CD14-positive monocyte (primary cell): ENCODE measurements at regions not wholly inside any gene's neighbourhood (a gene's known extent, or its start where the extent isn't known, plus 50 kb on each side); places are given as distances from the start of the nearest gene placed in this dataset.

Experiments used
- DNase-seq, 3 donors: peaks; one replicate each; pipeline ENCODE4 v3.0.0-alpha.2; 2011 to 2022
- H2AFZ ChIP-seq: 2 replicates; pipeline ENCODE4 v1.6.0; 2012; ENCODE audit warnings: mild to moderate bottlenecking, low read depth, low read length, inconsistent platforms; ENCODE audit not compliant: insufficient read depth, poor library complexity, severe bottlenecking
- H3K27ac ChIP-seq, 2 donors: 1 replicate in 1 of 2; 2 replicates in 1 of 2; pipeline ENCODE4 v1.5.1; 2012 to 2013; ENCODE audit warnings: low read length in 2 of 2, control low read depth in 1 of 2, inconsistent platforms in 1 of 2, low read depth in 1 of 2, mild to moderate bottlenecking in 1 of 2
- H3K27me3 ChIP-seq, 2 donors: one replicate each; pipeline versions ENCODE4 v1.6.0 to v1.6.1; 2011 to 2013; ENCODE audit warnings: low read length in 2 of 2; ENCODE audit not compliant: control insufficient read depth in 2 of 2, insufficient read depth in 2 of 2
- H3K36me3 ChIP-seq, 2 donors: replicated peaks in 1 of 2; 1 replicate in 1 of 2; 2 replicates in 1 of 2; pipeline versions ENCODE4 v1.5.1 to v1.6.1; 2012 to 2013; ENCODE audit warnings: low read length in 2 of 2, control low read depth in 1 of 2, inconsistent platforms in 1 of 2, mild to moderate bottlenecking in 1 of 2; ENCODE audit not compliant: insufficient read depth in 2 of 2, control insufficient read depth in 1 of 2
- H3K4me1 ChIP-seq, 2 donors: 1 replicate in 1 of 2; 2 replicates in 1 of 2; pipeline versions ENCODE4 v1.5.1 to v1.6.1; 2012 to 2013; ENCODE audit warnings: low read length in 2 of 2, control low read depth in 1 of 2, inconsistent platforms in 1 of 2, mild to moderate bottlenecking in 1 of 2, moderate library complexity in 1 of 2; ENCODE audit not compliant: insufficient read depth in 2 of 2, control insufficient read depth in 1 of 2
- H3K4me2 ChIP-seq: replicated peaks from 2 replicates; pipeline ENCODE3; 2012; ENCODE audit warnings: low read length, moderate library complexity, mild to moderate bottlenecking; ENCODE audit not compliant: poor library complexity, severe bottlenecking; ENCODE audit errors: extremely low read depth
- H3K4me3 ChIP-seq, 3 experiments: fragments of 200-600 bp in 1 of 3; sonication (generic) in 1 of 3; replicated peaks in 1 of 3; 1 replicate in 2 of 3; 2 replicates in 1 of 3; pipeline ENCODE4 v1.5.1; 2011 to 2013; ENCODE audit warnings: low read length in 3 of 3, mild to moderate bottlenecking in 3 of 3, control low read depth in 2 of 3, low read depth in 2 of 3, inconsistent platforms in 1 of 3, moderate library complexity in 1 of 3
- H3K79me2 ChIP-seq: 2 replicates; pipeline ENCODE4 v1.6.0; 2012; ENCODE audit warnings: mild to moderate bottlenecking, control low read depth, inconsistent platforms, low read length, moderate library complexity; ENCODE audit not compliant: insufficient read depth
- H3K9ac ChIP-seq: 2 replicates; pipeline ENCODE4 v1.6.0; 2017; ENCODE audit warnings: low read length, mild to moderate bottlenecking; ENCODE audit not compliant: insufficient read depth, poor library complexity, severe bottlenecking
- H3K9me3 ChIP-seq, 2 donors: replicated peaks in 1 of 2; 1 replicate in 1 of 2; 2 replicates in 1 of 2; pipeline versions ENCODE4 v1.5.1 to v1.6.1; 2012 to 2013; ENCODE audit warnings: low read length in 2 of 2, control low read depth in 1 of 2; ENCODE audit not compliant: control insufficient read depth in 1 of 2, insufficient read depth in 1 of 2
- H4K20me1 ChIP-seq: 2 replicates; pipeline ENCODE4 v1.6.0; 2012; ENCODE audit warnings: mild to moderate bottlenecking, low read length, control low read depth, moderate library complexity; ENCODE audit not compliant: insufficient read depth
- H3K27ac Mint-ChIP-seq, 7 donors: one replicate each; pipeline ENCODE4 v1.8.0; 2020; ENCODE audit warnings: mild to moderate bottlenecking in 7 of 7, mixed read lengths in 7 of 7, moderate library complexity in 6 of 7, inconsistent platforms in 2 of 7
- H3K27me3 Mint-ChIP-seq, 3 donors: one replicate each; pipeline ENCODE4 v1.8.0; 2021 to 2022; ENCODE audit warnings: low read depth in 3 of 3, mild to moderate bottlenecking in 3 of 3, mixed read lengths in 3 of 3, moderate library complexity in 3 of 3, inconsistent platforms in 1 of 3
- H3K36me3 Mint-ChIP-seq, 2 donors: one replicate each; pipeline ENCODE4 v1.8.0; 2020; ENCODE audit warnings: mixed read lengths in 2 of 2, inconsistent platforms in 1 of 2, mild to moderate bottlenecking in 1 of 2
- H3K4me1 Mint-ChIP-seq: one replicate; pipeline ENCODE4 v1.8.0; 2020; ENCODE audit warnings: mild to moderate bottlenecking, mixed read lengths
- H3K4me3 Mint-ChIP-seq, 2 donors: one replicate each; pipeline ENCODE4 v1.8.0; 2020; ENCODE audit warnings: mild to moderate bottlenecking in 2 of 2, mixed read lengths in 2 of 2, moderate library complexity in 1 of 2
- H3K9me3 Mint-ChIP-seq, 7 donors: one replicate each; pipeline ENCODE4 v1.8.0; 2020 to 2022; ENCODE audit warnings: mixed read lengths in 7 of 7, mild to moderate bottlenecking in 6 of 7, moderate library complexity in 6 of 7, inconsistent platforms in 2 of 7
- WGBS: methylation state at CpG from one replicate; pipeline ENCODE4 v1.1.5; 2013; ENCODE audit warnings: missing lambda C conversion rate; ENCODE audit not compliant: insufficient coverage; 5-methylcytosine and 5-hydroxymethylcytosine counted together
- intact Hi-C, 2 donors: fragments of 100-400 bp; cut with micrococcal nuclease; formaldehyde crosslinking; loops; one replicate each; pipeline versions ENCODE4 v1.15.0 to v1.15.1; 2023
- TF ChIP-seq, protein P1 (sequence below): fragments of 200-600 bp; IDR thresholded peaks from one replicate; pipeline ENCODE4 v1.8.0; 2022; ENCODE audit warnings: antibody characterized with exemption, mild to moderate bottlenecking

DNA sequence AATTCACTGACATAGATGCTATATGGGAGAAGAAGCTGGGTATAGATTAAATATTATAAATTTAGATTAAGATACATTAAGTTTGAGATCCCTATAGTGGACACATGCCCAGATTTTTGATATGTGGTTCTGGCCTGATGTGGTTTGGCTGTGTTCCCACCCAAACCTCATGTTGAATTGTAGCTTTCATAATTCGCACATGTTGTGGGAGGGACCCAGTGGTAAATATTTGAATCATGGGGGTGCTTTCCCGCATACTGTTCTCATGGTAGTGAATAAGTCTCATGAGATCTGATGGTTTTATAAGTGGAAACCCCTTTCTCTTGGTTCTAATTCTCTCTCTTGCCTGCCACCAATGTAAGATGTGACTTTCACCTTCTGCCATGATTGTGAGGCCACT lies 189.4 kb upstream of the CD96 start:
- Mint-ChIP-seq H3K36me3 (no peaks in the 10 kb centered on the region), H3K4me1 (no peaks in the 10 kb centered on the region), H3K27me3 (peaks cover 0 to 1% (median 0%) of the 10 kb centered on the region in 3 donors), H3K9me3 (peaks cover 0 to 8% (median 3%) of the 10 kb centered on the region in 7 donors), H3K27ac (no peak overlapping the region), H3K4me3 (no peak overlapping the region)
- H4K20me1 ChIP-seq = no peaks in the 10 kb centered on the region
- intact Hi-C loops = no loop called here
- no peaks in the 10 kb centered on the region for H3K79me2 ChIP-seq
- H3K4me3 ChIP-seq = no peak overlapping the region
- peaks cover 0 to 3% of the 10 kb centered on the region in 2 donors for H3K9me3 ChIP-seq
- no peaks in the 10 kb centered on the region for H3K4me1 ChIP-seq
- TF ChIP-seq, protein P1, sequence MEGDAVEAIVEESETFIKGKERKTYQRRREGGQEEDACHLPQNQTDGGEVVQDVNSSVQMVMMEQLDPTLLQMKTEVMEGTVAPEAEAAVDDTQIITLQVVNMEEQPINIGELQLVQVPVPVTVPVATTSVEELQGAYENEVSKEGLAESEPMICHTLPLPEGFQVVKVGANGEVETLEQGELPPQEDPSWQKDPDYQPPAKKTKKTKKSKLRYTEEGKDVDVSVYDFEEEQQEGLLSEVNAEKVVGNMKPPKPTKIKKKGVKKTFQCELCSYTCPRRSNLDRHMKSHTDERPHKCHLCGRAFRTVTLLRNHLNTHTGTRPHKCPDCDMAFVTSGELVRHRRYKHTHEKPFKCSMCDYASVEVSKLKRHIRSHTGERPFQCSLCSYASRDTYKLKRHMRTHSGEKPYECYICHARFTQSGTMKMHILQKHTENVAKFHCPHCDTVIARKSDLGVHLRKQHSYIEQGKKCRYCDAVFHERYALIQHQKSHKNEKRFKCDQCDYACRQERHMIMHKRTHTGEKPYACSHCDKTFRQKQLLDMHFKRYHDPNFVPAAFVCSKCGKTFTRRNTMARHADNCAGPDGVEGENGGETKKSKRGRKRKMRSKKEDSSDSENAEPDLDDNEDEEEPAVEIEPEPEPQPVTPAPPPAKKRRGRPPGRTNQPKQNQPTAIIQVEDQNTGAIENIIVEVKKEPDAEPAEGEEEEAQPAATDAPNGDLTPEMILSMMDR = no peak
- DNase-seq = no peak
- no peaks in the 10 kb centered on the region for H3K27me3 ChIP-seq
- no peak overlapping the region for H3K9ac ChIP-seq
- WGBS = no CpG with 5 or more reads among the region's 2 CpGs
- H3K36me3 ChIP-seq = no peaks in the 10 kb centered on the region
- no peak overlapping the region for H2AFZ ChIP-seq
- H3K27ac ChIP-seq = no peak overlapping the region
- no peak overlapping the region for H3K4me2 ChIP-seq

- no peak overlapping the region for H3K27ac ChIP-seq
- no peaks in the 10 kb centered on the region for H3K36me3 Mint-ChIP-seq
- no peaks in the 10 kb centered on the region for H3K27me3 ChIP-seq
- H2AFZ ChIP-seq = no peak overlapping the region
- no peak overlapping the region for H3K27ac Mint-ChIP-seq
- no peaks in the 10 kb centered on the region for H3K27me3 Mint-ChIP-seq
- no peak overlapping the region for H3K4me3 Mint-ChIP-seq
- H3K9ac ChIP-seq = no peak overlapping the region
- intact Hi-C loops = no loop called here
- peaks cover 0 to 7% of the 10 kb centered on the region in 2 donors for H3K9me3 ChIP-seq
- no peaks in the 10 kb centered on the region for H3K4me1 ChIP-seq
- 77% methylated on average over 3 of the region's 4 CpGs for WGBS
- H3K9me3 Mint-ChIP-seq = peaks cover 0 to 6% (median 3%) of the 10 kb centered on the region in 7 donors
- H3K4me3 ChIP-seq = no peak overlapping the region
- no peak for DNase-seq
- H3K4me2 ChIP-seq = no peak overlapping the region
- H3K4me1 Mint-ChIP-seq = no peaks in the 10 kb centered on the region
- no peaks in the 10 kb centered on the region for H3K36me3 ChIP-seq
- no peaks in the 10 kb centered on the region for H4K20me1 ChIP-seq
- no peaks in the 10 kb centered on the region for H3K79me2 ChIP-seq
- TF ChIP-seq, protein P1 = no peak
Observed at GRCh38 chr3:111359261-111360030, 182.6 kb upstream of the CD96 start.
